Testis (tissue), 2 donors: ENCODE measurements at regions not wholly inside any gene's neighbourhood (a gene's known extent, or its start where the extent isn't known, plus 50 kb on each side); places are given as distances from the start of the nearest gene placed in this dataset.

Source experiments
- POLR2A ChIP-seq: fragments of 450-650 bp; IDR thresholded peaks from one replicate; pipeline ENCODE4 v1.6.1; 2017; ENCODE audit warnings: antibody characterized with exemption, mild to moderate bottlenecking, moderate library complexity
- TF ChIP-seq, protein P1 (sequence below), 3 experiments: fragments of 450-650 bp in 2 of 3; fragments of 200-600 bp in 1 of 3; sonication (generic) in 1 of 3; IDR thresholded peaks; one replicate each; pipeline ENCODE4 v1.5.1; 2016 to 2019; ENCODE audit warnings: antibody characterized with exemption in 3 of 3, mild to moderate bottlenecking in 2 of 3, moderate library complexity in 1 of 3

DNA sequence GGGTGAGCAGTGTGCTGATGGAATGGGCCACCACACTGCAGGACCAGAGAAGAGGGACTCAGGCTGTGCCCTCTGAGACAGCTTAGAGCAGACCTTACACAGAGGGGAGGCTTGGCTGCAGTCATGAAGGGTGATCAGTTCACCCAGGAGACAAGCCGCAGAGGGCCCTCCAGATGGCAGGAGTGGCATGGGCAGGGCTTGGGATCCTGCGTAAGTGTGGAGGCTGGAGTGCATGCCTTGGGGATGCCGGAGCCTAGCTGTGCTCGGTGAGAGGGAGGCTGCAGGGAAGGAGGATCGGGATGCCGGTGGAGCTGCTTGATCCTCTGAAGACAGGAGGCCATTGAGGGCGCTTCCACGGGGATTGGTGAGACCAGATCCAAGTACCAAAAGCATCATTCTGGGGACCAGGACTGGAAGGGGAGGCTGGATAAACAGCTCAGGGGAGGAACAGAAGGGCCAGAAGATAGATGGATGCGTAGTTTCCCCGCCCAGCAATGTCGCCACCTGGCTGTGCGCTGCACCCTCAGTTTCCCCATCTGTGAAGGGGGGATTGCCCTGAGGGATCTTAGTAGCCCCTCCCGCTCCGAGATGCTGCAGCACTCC is 163.4 kb downstream of the INHBB start:
- TF ChIP-seq, protein P1, sequence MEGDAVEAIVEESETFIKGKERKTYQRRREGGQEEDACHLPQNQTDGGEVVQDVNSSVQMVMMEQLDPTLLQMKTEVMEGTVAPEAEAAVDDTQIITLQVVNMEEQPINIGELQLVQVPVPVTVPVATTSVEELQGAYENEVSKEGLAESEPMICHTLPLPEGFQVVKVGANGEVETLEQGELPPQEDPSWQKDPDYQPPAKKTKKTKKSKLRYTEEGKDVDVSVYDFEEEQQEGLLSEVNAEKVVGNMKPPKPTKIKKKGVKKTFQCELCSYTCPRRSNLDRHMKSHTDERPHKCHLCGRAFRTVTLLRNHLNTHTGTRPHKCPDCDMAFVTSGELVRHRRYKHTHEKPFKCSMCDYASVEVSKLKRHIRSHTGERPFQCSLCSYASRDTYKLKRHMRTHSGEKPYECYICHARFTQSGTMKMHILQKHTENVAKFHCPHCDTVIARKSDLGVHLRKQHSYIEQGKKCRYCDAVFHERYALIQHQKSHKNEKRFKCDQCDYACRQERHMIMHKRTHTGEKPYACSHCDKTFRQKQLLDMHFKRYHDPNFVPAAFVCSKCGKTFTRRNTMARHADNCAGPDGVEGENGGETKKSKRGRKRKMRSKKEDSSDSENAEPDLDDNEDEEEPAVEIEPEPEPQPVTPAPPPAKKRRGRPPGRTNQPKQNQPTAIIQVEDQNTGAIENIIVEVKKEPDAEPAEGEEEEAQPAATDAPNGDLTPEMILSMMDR (IDR thresholded peaks at IDR 0.05) = no peak
- TF ChIP-seq POLR2A = no peak
